C4-2B (cell line): ENCODE measurements at regions not wholly inside any gene's neighbourhood (a gene's known extent, or its start where the extent isn't known, plus 50 kb on each side); places are given as distances from the start of the nearest gene placed in this dataset.

Experiments
- ZFX ChIP-seq: fragments of 450-650 bp; IDR thresholded peaks from 2 replicates; pipeline ENCODE4 v1.6.1; 2017
- TF ChIP-seq, protein P1 (sequence below): fragments of 450-650 bp; conservative IDR thresholded peaks from 2 replicates; pipeline ENCODE4 v1.5.1; 2017; ENCODE audit warnings: mild to moderate bottlenecking

DNA sequence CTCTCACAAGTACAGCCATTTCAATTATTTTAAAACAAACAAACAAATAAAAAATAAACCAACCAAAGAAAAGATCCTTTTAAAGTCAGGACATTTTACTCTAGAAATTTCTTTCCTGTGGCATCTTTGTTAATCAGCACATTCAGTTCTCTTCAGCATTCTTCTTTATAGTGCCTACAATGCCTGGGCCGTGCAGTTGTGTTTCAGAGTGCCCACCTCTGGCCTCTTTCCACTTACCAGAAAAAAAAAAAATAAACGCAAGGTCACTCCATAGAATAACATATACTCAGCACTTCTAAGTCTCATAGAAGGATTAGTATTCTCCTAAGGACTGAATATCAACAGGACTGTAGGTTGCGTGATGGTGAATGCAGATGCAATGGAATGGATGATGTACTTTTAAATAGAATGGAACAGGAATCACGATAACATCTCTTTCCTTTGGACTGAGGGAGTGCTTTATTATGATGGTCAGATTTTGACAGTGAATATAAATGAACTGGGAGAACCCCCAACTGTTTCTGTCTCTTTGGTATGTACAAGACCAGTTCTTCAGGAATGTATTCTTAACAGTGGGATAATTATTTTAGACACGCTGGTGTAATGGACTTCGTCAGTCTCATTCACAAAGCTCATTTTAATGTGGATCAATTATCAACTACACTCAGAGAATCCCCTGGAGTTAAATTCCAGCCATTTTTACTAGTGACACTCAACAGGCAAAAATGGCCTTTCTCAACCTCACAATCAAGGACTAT lies 125.0 kb upstream of the NBEA start:
- TF ChIP-seq, protein P1, sequence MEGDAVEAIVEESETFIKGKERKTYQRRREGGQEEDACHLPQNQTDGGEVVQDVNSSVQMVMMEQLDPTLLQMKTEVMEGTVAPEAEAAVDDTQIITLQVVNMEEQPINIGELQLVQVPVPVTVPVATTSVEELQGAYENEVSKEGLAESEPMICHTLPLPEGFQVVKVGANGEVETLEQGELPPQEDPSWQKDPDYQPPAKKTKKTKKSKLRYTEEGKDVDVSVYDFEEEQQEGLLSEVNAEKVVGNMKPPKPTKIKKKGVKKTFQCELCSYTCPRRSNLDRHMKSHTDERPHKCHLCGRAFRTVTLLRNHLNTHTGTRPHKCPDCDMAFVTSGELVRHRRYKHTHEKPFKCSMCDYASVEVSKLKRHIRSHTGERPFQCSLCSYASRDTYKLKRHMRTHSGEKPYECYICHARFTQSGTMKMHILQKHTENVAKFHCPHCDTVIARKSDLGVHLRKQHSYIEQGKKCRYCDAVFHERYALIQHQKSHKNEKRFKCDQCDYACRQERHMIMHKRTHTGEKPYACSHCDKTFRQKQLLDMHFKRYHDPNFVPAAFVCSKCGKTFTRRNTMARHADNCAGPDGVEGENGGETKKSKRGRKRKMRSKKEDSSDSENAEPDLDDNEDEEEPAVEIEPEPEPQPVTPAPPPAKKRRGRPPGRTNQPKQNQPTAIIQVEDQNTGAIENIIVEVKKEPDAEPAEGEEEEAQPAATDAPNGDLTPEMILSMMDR = no peak
- TF ChIP-seq ZFX = no peak
